Mesenchymal stem cell (in vitro differentiated cells and primary cell): ENCODE measurements at regions not wholly inside any gene's neighbourhood (a gene's known extent, or its start where the extent isn't known, plus 50 kb on each side); places are given as distances from the start of the nearest gene placed in this dataset.
A peak's percentile ranks its signal among the peaks of the same experiment; 100 is the strongest.

Experiments used
- DNase-seq: peaks from one replicate; pipeline ENCODE4 v3.0.0-alpha.2; 2013
- H2AFZ ChIP-seq: one replicate; pipeline ENCODE4 v1.6.1; 2013; ENCODE audit warnings: low read depth, mild to moderate bottlenecking, control low read depth, inconsistent platforms, low read length, moderate library complexity
- H2AK5ac ChIP-seq: 2 replicates; pipeline ENCODE4 v1.6.1; 2013; ENCODE audit warnings: low read length, moderate library complexity, mild to moderate bottlenecking, inconsistent platforms; ENCODE audit not compliant: severe bottlenecking
- H2BK120ac ChIP-seq: one replicate; pipeline ENCODE4 v1.6.1; 2013; ENCODE audit warnings: low read depth, mild to moderate bottlenecking, inconsistent platforms, low read length, moderate library complexity
- H2BK12ac ChIP-seq, 2 experiments: one replicate each; pipeline ENCODE4 v1.6.1; 2013; ENCODE audit warnings: inconsistent platforms in 2 of 2, low read length in 2 of 2, mild to moderate bottlenecking in 2 of 2, moderate library complexity in 2 of 2, control low read depth in 1 of 2
- H2BK15ac ChIP-seq: one replicate; pipeline ENCODE4 v1.6.1; 2013; ENCODE audit warnings: mild to moderate bottlenecking, low read depth, inconsistent platforms; ENCODE audit not compliant: poor library complexity, severe bottlenecking
- H2BK5ac ChIP-seq: 2 replicates; pipeline ENCODE4 v1.6.1; 2013; ENCODE audit warnings: low read depth, mild to moderate bottlenecking, low read length, control low read depth, inconsistent platforms; ENCODE audit not compliant: poor library complexity, severe bottlenecking
- H3K14ac ChIP-seq, 2 experiments: one replicate each; pipeline ENCODE4 v1.6.1; 2013; ENCODE audit warnings: inconsistent platforms in 2 of 2, low read length in 2 of 2, control low read depth in 1 of 2, mild to moderate bottlenecking in 1 of 2, moderate library complexity in 1 of 2
- H3K18ac ChIP-seq, 2 experiments: one replicate each; pipeline ENCODE4 v1.6.1; 2013; ENCODE audit warnings: inconsistent platforms in 2 of 2, low read length in 2 of 2, control low read depth in 1 of 2, low read depth in 1 of 2, mild to moderate bottlenecking in 1 of 2
- H3K23ac ChIP-seq, 2 experiments: one replicate each; pipeline ENCODE4 v1.6.1; 2013; ENCODE audit warnings: inconsistent platforms in 2 of 2, low read length in 2 of 2, mild to moderate bottlenecking in 2 of 2, moderate library complexity in 2 of 2, control low read depth in 1 of 2
- H3K27ac ChIP-seq: 2 replicates; pipeline ENCODE4 v1.5.1; 2013; ENCODE audit warnings: mild to moderate bottlenecking, moderate library complexity, low read length, control low read depth, inconsistent platforms; ENCODE audit not compliant: poor library complexity, severe bottlenecking
- H3K27me3 ChIP-seq, 2 experiments: 2 replicates each; pipeline versions ENCODE4 v1.6.1 to v1.7.0; 2013; ENCODE audit warnings: low read length in 2 of 2, mild to moderate bottlenecking in 2 of 2, moderate library complexity in 2 of 2, control low read depth in 1 of 2, inconsistent platforms in 1 of 2; ENCODE audit not compliant: control insufficient read depth in 1 of 2, insufficient read depth in 1 of 2
- H3K36me3 ChIP-seq, 2 experiments: 2 replicates each; pipeline versions ENCODE4 v1.6.1 to v1.7.0; 2013; ENCODE audit warnings: low read length in 2 of 2, control low read depth in 1 of 2, inconsistent platforms in 1 of 2, low read depth in 1 of 2, mild to moderate bottlenecking in 1 of 2; ENCODE audit not compliant: insufficient read depth in 2 of 2, control insufficient read depth in 1 of 2
- H3K4ac ChIP-seq, 2 experiments: one replicate each; pipeline ENCODE4 v1.6.1; 2013; ENCODE audit warnings: inconsistent platforms in 2 of 2, low read length in 2 of 2, mild to moderate bottlenecking in 2 of 2, moderate library complexity in 2 of 2, control low read depth in 1 of 2, low read depth in 1 of 2
- H3K4me1 ChIP-seq: 2 replicates; pipeline ENCODE4 v1.6.1; 2013; ENCODE audit warnings: low read depth, low read length, control low read depth; ENCODE audit not compliant: control insufficient read depth, insufficient read depth
- H3K4me2 ChIP-seq: 2 replicates; pipeline ENCODE4 v1.6.1; 2013; ENCODE audit warnings: low read length, mild to moderate bottlenecking, inconsistent platforms; ENCODE audit not compliant: poor library complexity, severe bottlenecking
- H3K4me3 ChIP-seq, 2 experiments: 2 replicates each; pipeline versions ENCODE4 v1.5.1 to v1.7.0; 2013; ENCODE audit warnings: low read length in 2 of 2, mild to moderate bottlenecking in 2 of 2, control low read depth in 1 of 2, low read depth in 1 of 2; ENCODE audit not compliant: insufficient read depth in 1 of 2
- H3K79me1 ChIP-seq: replicated peaks from 2 replicates; pipeline ENCODE4 v1.6.1; 2013; ENCODE audit warnings: mild to moderate bottlenecking, control low read depth, low read length, inconsistent platforms; ENCODE audit not compliant: poor library complexity, severe bottlenecking
- H3K9ac ChIP-seq: 2 replicates; pipeline ENCODE4 v1.7.0; 2013; ENCODE audit warnings: mild to moderate bottlenecking, low read length, moderate library complexity
- H3K9me3 ChIP-seq: 2 replicates; pipeline ENCODE4 v1.7.0; 2013; ENCODE audit warnings: mild to moderate bottlenecking, low read length; ENCODE audit not compliant: control insufficient read depth
- H4K8ac ChIP-seq: one replicate; pipeline ENCODE4 v1.6.1; 2013; ENCODE audit warnings: inconsistent platforms, mild to moderate bottlenecking, low read length, moderate library complexity
- H4K91ac ChIP-seq: one replicate; pipeline ENCODE4 v1.6.1; 2013; ENCODE audit warnings: mild to moderate bottlenecking, low read length, inconsistent platforms
- WGBS: methylation state at CpG from one replicate; pipeline ENCODE4 v1.1.7; 2013; ENCODE audit warnings: mixed read lengths; 5-methylcytosine and 5-hydroxymethylcytosine counted together

DNA sequence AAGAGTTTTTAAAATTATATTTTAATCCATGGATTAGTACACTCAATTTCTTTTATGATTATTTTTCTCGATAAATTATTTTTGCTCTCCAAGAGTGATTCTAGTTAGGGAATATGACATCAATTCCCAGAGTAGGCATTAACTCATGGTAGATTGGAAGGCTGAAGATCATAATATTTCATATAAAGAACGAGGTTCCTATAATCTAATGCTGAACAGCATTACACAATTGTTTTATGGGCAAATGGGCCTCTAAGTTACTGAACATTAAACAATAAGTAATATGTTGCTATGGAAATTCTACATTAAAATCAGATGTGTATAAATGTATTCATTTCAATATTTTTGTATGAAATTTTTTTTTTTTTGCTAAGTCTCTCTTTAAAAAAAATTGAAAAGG lies 140.3 kb downstream of the ZNF608 start:
- H3K9ac ChIP-seq, result peak overlapping the region; percentile 37
- H2BK120ac ChIP-seq, result no peak overlapping the region
- no peaks in the 10 kb centered on the region for H3K9me3 ChIP-seq
- no peak overlapping the region for H2BK15ac ChIP-seq
- H2BK5ac ChIP-seq, result no peak overlapping the region
- no peak overlapping the region for H3K18ac ChIP-seq
- H3K27ac ChIP-seq, result peak overlapping the region; percentile 62
- no peak overlapping the region for H2AFZ ChIP-seq
- no peak for DNase-seq
- no CpG with 5 or more reads among the region's 2 CpGs for WGBS
- H3K4me3 ChIP-seq, result no peak overlapping the region
- no peaks in the 10 kb centered on the region for H3K79me1 ChIP-seq
- no peak overlapping the region for H2AK5ac ChIP-seq
- no peak overlapping the region for H4K8ac ChIP-seq
- no peaks in the 10 kb centered on the region for H3K27me3 ChIP-seq
- H3K23ac ChIP-seq, result no peak overlapping the region
- H4K91ac ChIP-seq, result no peak overlapping the region
- no peak overlapping the region for H2BK12ac ChIP-seq
- H3K14ac ChIP-seq, result no peak overlapping the region
- no peaks in the 10 kb centered on the region for H3K4me1 ChIP-seq
- no peak overlapping the region for H3K4ac ChIP-seq
- H3K36me3 ChIP-seq, result no peaks in the 10 kb centered on the region
- H3K4me2 ChIP-seq, result no peak overlapping the region

DNA sequence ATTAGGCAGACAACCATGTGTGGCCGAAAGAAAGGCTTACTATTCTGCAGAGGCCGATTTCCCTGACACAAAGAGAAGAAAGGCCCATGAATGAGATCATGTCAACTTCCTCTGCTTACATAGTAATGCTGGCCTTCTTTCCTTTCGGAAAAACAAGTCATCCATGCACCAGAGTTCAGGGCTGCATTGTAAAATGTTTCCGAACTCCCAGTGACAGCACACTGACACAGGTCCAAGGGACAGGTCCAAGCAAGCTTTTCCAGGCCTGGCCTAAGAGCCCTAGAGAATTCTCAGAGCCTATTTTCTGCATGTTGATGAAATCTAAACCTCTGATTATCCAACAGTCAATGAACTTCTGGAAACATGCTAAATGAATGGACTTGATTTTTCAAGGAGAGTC lies 140.9 kb downstream of the ZNF608 start:
- WGBS, result 36% methylated on average over 4 of the region's 4 CpGs
- Histone ChIP-seq H3K27ac (peak overlapping the region; percentile 62), H2AK5ac (no peak overlapping the region), H3K36me3 (no peaks in the 10 kb centered on the region), H2BK12ac (no peak overlapping the region), H2AFZ (no peak overlapping the region), H3K4ac (no peak overlapping the region), H2BK15ac (no peak overlapping the region), H3K27me3 (no peaks in the 10 kb centered on the region), H4K8ac (no peak overlapping the region), H3K23ac (no peak overlapping the region), H3K4me2 (no peak overlapping the region), H3K9me3 (no peaks in the 10 kb centered on the region), H3K14ac (no peak overlapping the region), H4K91ac (no peak overlapping the region), H3K4me1 (peaks cover 1% of the 10 kb centered on the region), H3K18ac (peak overlapping the region; percentile 16 to 75), H3K9ac (peak overlapping the region; percentile 37), H2BK5ac (no peak overlapping the region), H3K79me1 (no peaks in the 10 kb centered on the region), H2BK120ac (no peak overlapping the region), H3K4me3 (no peak overlapping the region)
- DNase-seq, result peak; percentile 54

DNA sequence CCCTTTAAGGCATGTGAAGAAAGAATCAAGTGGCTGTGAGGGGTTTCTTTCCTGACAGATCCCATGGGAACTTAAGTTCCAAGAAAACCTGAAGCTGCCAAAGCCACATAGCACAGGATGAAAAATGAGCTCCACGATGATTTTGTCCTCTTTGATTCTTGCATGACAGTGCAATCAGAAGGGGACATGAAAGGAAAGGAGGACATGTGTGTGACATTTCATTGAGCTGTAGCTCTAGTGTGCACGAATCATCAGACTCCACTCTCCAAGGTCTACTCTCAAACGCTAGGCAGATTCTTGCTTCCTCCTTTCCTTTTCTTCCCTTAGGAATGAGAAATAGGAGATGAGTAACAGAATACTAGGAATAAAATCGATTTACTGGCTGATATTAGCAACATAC lies 142.0 kb downstream of the ZNF608 start:
- Histone ChIP-seq H3K23ac (no peak overlapping the region), H3K36me3 (no peaks in the 10 kb centered on the region), H3K9ac (no peak overlapping the region), H3K79me1 (no peaks in the 10 kb centered on the region), H2BK5ac (no peak overlapping the region), H2BK12ac (no peak overlapping the region), H3K4me1 (peaks cover 3% of the 10 kb centered on the region), H4K91ac (no peak overlapping the region), H4K8ac (no peak overlapping the region), H3K4me3 (no peak overlapping the region), H3K4ac (no peak overlapping the region), H3K14ac (no peak overlapping the region), H2BK120ac (no peak overlapping the region), H3K9me3 (no peaks in the 10 kb centered on the region), H3K27me3 (no peaks in the 10 kb centered on the region), H2AK5ac (no peak overlapping the region), H3K18ac (no peak overlapping the region), H2BK15ac (no peak overlapping the region), H3K27ac (no peak overlapping the region), H3K4me2 (no peak overlapping the region), H2AFZ (no peak overlapping the region)
- 42% methylated on average over 2 of the region's 4 CpGs for WGBS
- no peak for DNase-seq

DNA sequence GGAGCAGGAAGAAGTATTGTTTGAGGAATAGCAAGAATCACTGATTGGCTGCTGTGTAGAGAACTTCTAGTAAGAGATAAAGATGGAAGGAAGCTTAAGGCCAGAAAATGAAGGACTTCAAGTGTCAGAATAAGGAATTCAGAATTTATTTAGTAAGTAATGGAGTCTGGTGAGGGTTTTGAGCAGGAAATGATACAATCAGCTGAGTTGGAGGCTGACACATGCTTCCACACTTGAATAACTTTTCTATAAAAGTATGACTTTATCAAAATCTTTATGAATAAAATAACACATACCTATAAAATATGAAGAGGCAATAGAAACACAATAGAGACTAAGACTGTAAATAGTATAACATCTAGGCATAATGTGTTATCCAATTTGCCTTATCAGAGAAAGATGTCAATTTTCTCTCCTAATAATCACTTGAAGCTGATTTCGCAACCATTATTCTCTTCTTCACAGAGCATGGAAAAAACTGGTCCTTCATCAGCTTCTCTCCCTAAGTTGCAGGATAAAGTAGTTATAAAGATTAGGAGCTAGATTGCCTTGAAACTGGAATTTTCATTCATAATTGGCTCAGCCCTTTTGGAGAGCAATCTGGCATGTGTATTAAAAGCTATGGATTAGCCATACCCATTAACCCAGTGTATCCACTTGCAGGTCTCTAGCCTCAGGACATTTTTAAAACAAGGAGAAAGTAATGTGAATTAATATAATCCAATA lies 143.4 kb downstream of the ZNF608 start:
- peaks cover 4% of the 10 kb centered on the region for H3K4me1 ChIP-seq
- no peak overlapping the region for H2BK5ac ChIP-seq
- no peaks in the 10 kb centered on the region for H3K36me3 ChIP-seq
- WGBS, result no CpG with 5 or more reads among the region's 1 CpG
- no peak overlapping the region for H2BK15ac ChIP-seq
- DNase-seq, result no peak
- no peak overlapping the region for H4K91ac ChIP-seq
- H2AK5ac ChIP-seq, result no peak overlapping the region
- no peak overlapping the region for H3K4me3 ChIP-seq
- H4K8ac ChIP-seq, result no peak overlapping the region
- H2BK12ac ChIP-seq, result no peak overlapping the region
- no peak overlapping the region for H2AFZ ChIP-seq
- H3K27ac ChIP-seq, result peak overlapping the region; percentile 24
- no peaks in the 10 kb centered on the region for H3K79me1 ChIP-seq
- H3K27me3 ChIP-seq, result no peaks in the 10 kb centered on the region
- no peak overlapping the region for H3K4ac ChIP-seq
- no peak overlapping the region for H3K14ac ChIP-seq
- no peak overlapping the region for H3K4me2 ChIP-seq
- H3K9ac ChIP-seq, result no peak overlapping the region
- no peak overlapping the region for H3K23ac ChIP-seq
- no peak overlapping the region for H2BK120ac ChIP-seq
- no peaks in the 10 kb centered on the region for H3K9me3 ChIP-seq
- no peak overlapping the region for H3K18ac ChIP-seq
